ENCODE measurements at regions not wholly inside any gene's neighbourhood (a gene's known extent, or its start where the extent isn't known, plus 50 kb on each side); places are given as distances from the start of the nearest gene placed in this dataset.

GRCh38 chr1:228997721-228998144, 262.5 kb downstream of the RHOU start (continued):
- no peak for TF ChIP-seq PHF5A (CRISPR knock-in tag; IDR thresholded peaks at IDR 0.05; ENCODE audit: low read depth, unreplicated experiment)
- no peak for TF ChIP-seq ZFP37 (CRISPR knock-in tag; IDR thresholded peaks at IDR 0.05; ENCODE audit: borderline replicate concordance)
- TF ChIP-seq ISX (CRISPR knock-in tag; conservative IDR thresholded peaks at IDR 0.05): no peak
- no peak for TF ChIP-seq REST (IDR thresholded peaks at IDR 0.05; ENCODE audit: borderline replicate concordance in 1 of 2, low read depth in 1 of 2, low read length in 2 of 2)
- no peak for TF ChIP-seq ZNF362 (CRISPR knock-in tag; IDR thresholded peaks at IDR 0.05; ENCODE audit: borderline replicate concordance)
- no peak for TF ChIP-seq ZNF740 (CRISPR knock-in tag; IDR thresholded peaks at IDR 0.05)
- peak; percentile 72; the same call in 1 of the 2 replicates for TF ChIP-seq ZNF768 (CRISPR knock-in tag; IDR thresholded peaks at IDR 0.05)
- no peak for TF ChIP-seq ZSCAN9 (CRISPR knock-in tag; IDR thresholded peaks at IDR 0.05; ENCODE audit: borderline replicate concordance)
- TF ChIP-seq NFKBIZ (CRISPR knock-in tag; IDR thresholded peaks at IDR 0.05): no peak
- TF ChIP-seq ZFP1 (CRISPR knock-in tag; IDR thresholded peaks at IDR 0.05): 0 out of 2 replicates have a peak, but pooled peaks have one; percentile 30
- TF ChIP-seq HOXA5 (CRISPR knock-in tag; IDR thresholded peaks at IDR 0.05): no peak
- TF ChIP-seq POLR2AphosphoS2 (IDR thresholded peaks at IDR 0.05; ENCODE audit: low read depth, low read length): no peak
- no peak for TF ChIP-seq KMT2A (CRISPR knock-in tag; IDR thresholded peaks at IDR 0.05)
- no peak for TF ChIP-seq MAFK (conservative IDR thresholded peaks at IDR 0.05 in 1 of 2, IDR thresholded peaks at IDR 0.05 in 1 of 2; ENCODE audit: low read length in 2 of 2)
- no peak for TF ChIP-seq ZNF256 (CRISPR knock-in tag; conservative IDR thresholded peaks at IDR 0.05)
- TF ChIP-seq ZNF709 (CRISPR knock-in tag; IDR thresholded peaks at IDR 0.05): no peak
- TF ChIP-seq NCOA1 (CRISPR knock-in tag; IDR thresholded peaks at IDR 0.05): no peak
- TF ChIP-seq SOX13 (IDR thresholded peaks at IDR 0.05): no peak
- peak in 1 of 2 experiments; percentile 85; a peak in 2 of 4 replicates for TF ChIP-seq SOX13 (CRISPR knock-in tag; conservative IDR thresholded peaks at IDR 0.05 in 1 of 2, IDR thresholded peaks at IDR 0.05 in 1 of 2)
- no peak; the same call in 1 of the 2 replicates for TF ChIP-seq ZNF574 (CRISPR knock-in tag; IDR thresholded peaks at IDR 0.05)
- no peak for TF ChIP-seq PCBP1 (IDR thresholded peaks at IDR 0.05; ENCODE audit: borderline replicate concordance, low read depth, low read length)
- TF ChIP-seq NR0B2 (CRISPR knock-in tag; IDR thresholded peaks at IDR 0.05): no peak
- no peak for TF ChIP-seq RNF2 (conservative IDR thresholded peaks at IDR 0.05; ENCODE audit: low read depth)
- TF ChIP-seq POLR2A (IDR thresholded peaks at IDR 0.05; ENCODE audit: insufficient read depth in 1 of 2, low read depth in 2 of 2, low read length in 2 of 2): no peak

Measured in HepG2 (cell line).